ENCODE measurements at regions not wholly inside any gene's neighbourhood (a gene's known extent, or its start where the extent isn't known, plus 50 kb on each side); places are given as distances from the start of the nearest gene placed in this dataset.
"Not testable (repeated sequence)": the region's sequence is repeated elsewhere in the genome, so short reads cannot be mapped to it uniquely, and the experiment has no call there.

DNA sequence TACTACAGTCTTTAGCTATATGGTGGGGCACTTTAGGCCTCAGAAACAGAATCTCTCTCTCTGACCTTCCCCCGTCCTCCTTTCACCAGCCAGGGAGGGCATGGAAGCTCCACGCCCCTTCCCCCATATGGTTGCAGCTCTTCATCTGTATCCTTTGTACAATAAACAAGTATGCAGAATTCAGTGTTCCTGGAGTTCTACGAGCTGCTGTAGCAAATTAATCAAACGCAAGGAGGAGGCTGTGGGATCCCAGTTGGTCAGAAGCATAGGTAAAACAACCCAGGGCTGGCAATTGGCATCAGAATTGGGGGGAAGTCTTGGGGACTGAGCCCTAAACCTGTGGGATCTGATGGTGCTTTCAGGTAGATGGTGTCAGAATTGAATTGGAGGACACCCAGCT is 163.7 kb upstream of the NLRP1 start:
- no peak for DNase-seq

DNA sequence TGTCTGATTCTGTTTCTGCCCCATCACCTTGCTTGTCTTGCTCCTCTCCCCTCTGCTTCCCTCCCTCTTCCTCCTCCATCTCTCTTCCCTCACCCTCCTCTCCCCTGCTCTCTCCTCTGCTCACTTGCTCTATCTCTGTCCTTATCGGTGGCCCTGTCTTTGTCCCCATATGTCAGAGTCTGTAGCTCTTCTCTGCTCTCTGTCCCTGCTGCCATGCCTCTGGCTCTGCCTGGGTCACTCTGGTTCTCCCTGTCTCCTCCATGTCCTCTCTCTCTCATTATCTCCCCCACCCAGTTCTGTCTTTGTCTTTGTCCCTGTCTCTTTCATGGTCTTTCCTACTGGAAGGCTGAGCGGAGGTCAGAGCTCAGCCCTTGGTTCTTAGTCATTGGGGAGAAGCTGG is 169.1 kb upstream of the NLRP1 start:
- no peak for DNase-seq

DNA sequence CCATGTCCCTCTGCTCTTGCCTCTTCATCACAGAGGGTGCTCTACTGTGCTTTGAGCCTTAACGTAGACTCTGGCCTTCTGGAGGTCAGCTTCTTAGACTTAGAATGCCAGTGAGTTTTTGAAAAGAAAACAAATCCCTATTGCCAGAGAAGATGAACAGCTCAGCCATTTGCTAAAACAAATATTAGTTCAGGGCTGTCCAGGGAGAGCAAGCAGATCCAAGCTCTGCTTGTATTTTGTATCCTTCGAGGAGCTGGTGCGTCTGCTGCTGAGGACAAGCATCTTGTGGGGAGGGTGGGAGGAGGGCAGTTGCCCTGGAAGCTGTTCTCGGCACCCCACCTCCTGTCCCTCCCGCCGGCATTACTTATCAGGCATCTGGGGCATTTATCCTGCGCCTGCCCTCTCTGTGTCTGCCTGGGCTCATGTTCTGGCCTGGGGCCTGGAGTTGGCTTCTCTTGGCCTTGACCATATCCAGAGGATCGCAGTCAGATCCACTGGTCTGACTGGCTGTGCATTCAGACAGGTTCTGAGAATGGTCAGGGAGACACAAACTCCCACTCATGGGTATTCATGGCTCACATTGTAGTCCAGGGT is 173.1 kb upstream of the NLRP1 start:
- DNase-seq = no peak

DNA sequence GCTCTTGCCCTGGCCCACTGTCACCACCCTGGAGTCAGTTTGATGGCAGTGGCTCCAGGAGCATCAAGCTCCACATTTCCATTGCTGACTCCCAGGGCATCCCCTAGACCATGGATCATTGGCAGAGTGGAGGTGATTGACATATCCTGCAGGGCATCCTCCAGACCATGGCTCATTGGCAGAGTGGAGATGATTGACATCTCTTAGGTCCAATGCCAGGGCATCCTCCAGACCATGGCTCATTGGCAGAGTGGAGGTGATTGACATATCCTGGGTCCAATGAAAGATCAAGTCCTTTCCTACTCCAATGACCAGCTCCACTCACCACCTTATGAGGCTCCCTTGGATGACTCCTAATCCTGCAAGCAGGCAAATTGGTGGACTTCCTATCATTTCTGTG is 174.3 kb upstream of the NLRP1 start:
- DNase-seq = no peak

DNA sequence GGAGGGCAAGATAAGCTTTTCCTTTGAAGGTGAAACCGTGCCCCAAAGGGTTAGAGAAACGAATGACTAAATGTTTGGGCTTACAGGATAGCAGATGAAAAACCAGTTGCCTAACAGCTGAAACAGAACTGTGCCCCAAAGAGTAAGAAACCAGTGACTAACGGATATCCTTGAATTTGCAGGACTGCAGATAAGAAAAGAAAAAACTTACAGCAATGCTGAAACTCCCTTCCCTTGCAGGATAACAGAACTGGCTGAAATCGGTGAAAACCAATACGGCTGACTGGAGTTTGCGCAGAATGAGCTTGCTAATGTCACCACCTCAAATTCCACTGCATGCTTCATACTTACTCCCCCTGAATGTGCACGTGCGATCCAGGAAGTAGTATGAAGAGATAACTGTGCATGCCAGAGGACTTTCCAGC is 175.2 kb upstream of the NLRP1 start:
- DNase-seq = no peak

DNA sequence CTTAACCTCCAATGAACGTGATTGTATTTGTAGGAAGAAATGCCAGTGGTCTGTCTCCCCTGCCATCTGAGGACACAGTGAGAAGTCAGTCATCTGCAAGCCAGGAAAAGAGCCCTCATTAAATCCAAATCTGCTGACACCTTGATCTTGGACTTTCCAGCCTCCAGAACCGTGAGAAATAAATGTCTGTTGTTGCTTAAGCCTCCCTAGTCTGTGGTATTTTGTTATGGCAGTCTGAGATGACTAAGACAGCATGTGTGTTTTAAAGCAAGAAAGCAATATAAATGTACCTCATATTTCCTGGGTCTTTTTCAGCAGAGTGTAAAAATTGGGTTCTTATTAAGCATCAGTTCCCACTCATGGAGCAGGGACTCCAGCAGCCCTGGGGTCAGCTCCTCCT is 177.9 kb upstream of the NLRP1 start:
- DNase-seq = no peak

DNA sequence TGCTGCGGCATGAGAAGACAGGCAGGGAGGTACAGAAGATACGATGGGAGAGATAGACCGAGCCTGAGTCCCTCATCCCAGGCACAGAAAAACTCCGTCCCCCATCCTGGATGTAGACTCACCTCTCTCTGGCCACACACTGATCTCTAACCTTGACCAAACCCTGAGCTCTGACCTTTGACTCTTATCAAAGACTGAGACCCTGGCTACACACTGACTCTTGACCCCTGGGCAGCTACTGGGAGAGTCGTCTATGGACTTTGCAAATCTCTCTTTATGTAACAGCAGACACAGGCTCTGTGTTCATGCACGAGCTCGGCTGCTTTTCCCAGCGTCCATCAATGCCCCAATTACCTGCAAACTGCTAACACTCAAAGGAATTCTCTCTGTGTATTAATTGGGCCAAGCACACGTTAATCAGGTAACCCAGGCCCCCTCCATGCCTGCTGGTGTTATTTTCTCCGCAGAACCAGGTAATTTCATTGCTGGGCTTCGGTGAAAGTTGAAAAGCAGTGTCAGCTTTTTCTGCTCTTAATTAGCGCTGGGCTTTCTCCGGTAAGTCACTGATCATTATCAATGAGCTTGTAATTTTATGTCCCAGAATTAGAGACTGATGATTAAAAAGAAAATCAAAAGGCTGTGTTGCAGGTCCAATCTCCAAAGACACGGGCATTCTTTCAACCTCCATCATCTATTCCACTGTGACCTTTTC is 179.4 kb upstream of the NLRP1 start:
- no peak for DNase-seq

DNA sequence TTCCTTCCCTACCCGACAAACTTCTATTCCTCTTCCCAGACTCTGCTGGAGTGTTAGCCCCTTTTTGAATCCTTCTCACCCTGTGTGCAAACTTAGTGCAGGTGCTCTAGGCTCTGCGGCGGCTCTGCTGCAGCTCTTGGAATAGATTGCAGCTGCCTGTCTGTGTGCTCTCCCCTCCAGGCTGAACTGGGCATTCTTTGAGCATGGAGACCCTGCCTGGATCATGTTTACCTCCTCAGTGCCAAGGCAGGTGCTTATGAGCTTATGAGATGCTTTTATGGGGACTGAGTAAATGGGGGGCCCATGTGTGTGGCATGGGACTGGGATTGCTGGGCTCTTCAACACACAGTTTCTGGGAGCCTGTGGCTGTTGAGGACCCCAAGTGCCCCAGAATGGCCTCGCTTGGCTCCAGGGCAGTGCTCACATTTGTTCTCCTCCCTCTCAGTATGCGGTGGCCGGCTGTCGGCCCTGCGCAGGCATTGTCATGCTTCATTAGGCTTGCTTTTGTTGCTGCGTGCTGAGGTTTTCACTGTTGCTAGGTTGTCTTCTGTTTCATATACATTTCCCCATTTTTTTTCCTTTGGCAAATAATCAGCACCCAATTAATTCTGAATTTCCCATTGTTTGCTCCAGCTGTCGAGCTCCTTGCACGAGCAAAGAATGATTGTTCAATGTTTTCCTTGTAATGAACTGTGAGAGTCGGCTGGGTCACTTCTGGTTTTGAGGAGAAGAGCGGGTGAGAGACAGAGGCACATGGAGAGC is 185.5 kb upstream of the NLRP1 start:
- DNase-seq = peak; percentile 91

DNA sequence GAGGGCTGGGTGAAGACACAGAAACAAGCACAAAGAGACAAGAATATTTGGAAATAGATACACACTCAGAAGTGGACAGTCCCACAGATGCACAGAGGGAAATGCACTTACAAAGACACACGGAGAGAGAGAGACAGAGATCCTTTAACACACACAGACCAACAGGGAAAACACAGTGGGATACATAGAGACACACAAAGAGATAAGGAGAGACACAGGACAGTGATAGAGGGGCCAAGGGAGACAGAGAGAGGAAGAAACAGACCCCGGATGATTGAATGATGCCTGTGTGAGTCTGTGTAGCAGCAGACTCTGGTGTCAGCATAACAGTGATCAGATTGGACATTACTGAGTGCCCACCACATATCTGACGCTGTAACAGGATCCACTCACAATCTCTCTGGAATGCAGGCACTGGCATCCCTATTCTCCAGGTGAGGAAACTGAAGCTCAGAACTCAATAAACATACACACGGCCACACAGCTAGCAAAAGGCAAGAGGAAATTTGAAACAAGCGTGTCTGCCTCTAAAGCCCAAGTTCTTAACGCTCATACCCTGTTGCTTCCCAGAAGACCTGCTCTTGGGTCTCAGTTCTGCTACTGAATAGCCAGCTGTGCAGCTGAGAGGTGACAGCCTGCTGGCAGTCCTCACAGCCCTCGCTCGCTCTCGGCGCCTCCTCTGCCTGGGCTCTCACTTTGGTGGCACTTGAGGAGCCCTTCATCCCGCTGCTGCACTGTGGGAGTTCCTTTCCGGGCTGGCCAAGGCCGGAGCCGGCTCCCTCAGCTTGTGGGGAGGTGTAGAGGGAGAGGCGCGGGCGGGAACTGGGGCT is 186.3 kb upstream of the NLRP1 start:
- peak; percentile 78 for DNase-seq

DNA sequence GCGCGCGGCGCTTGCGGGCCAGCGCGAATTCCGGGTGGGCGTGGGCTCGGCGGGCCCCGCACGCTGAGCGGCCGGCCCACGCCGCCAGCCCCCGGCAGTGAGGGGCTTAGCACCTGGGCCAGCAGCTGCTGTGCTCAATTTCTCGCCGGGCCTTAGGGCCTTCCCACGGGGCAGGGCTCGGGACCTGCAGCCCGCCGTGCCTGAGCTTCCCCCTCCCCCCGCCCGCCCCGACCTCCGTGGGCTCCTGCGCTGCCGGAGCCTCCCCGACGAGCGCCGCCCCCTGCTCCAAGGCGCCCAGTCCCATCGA is 186.9 kb upstream of the NLRP1 start:
- peak; percentile 46 for DNase-seq

DNA sequence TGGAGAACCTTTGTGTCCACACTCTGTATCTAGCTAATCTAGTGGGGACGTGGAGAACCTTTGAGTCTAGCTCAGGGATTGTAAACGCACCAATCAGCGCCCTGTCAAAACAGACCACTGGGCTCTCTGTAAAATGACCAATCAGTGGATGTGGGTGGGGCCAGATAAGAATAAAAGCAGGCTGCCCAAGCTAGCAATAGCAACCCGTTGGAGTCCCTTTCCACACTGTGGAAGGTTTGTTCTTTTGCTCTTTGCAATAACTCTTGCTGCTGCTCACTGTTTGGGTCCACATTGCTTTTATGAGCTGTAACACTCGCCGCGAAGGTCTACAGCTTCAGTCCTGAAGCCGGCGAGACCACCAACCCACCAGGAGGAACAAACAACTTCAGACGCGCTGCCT is 187.7 kb upstream of the NLRP1 start:
- DNase-seq = not testable (repeated sequence)

DNA sequence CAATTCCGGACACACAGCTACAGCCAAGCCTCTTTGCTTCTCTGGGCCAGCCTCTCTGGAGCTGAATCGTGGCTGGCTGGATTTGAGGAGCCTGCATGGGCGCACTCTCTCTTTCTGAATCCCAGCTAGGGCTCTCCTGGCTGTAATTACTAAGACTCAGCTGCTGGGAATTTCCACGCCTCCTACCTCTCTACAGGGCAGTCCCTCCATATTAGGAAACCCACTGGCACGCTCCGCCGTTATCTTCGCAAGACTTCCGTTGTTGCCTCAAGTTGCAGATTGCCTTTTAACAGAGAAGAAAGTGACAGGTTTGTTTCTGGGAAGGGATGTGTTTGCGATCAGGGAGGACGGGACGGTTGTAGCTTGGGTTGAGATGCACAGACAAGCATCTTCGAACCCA is 188.4 kb upstream of the NLRP1 start:
- peak; percentile 32 for DNase-seq

DNA sequence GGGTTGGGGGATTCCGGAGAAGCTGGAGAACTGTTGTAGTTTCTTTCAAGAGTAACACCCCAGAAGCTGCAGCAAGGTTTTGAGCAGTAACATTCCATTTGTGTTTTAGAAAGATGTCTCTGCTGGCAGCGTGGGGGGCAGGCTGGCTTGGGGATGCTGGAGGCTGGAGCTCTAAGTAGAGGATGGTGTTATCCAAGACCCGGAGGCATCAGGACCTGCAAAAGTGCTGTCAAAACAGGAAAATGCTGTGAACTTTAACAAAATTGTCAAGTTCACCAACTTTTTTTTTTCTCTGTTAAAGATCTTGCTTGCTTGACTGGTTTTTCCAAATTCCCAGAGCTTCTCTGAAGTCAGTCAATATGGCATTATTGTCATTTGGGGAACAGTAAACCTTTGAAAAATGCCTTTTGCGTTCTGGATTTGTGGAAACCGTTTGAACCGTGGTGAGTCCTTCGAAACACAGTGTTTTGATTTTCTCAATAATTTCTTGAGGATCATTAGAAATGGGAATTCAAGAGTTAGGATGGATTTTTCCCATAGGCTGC is 189.6 kb upstream of the NLRP1 start:
- peak; percentile 28 for DNase-seq

DNA sequence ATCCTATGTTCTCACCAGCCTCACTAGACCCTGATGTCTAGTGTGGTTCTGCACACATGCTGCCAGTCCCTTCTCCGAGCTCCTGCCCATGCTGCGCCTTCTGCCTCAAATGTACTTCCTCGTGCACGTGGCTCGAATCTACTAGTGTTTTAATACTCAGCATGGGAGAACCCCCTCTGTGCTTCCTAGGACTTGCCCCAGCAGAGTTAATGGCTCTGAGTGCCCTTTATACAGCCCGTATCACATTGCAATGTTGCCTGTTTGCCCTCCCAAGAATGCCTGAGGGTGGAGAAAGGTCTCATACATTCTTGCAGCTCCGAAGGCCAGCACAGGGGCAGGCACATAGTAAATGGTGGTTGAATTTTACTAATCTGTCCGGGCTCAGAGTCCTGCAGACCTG is 190.8 kb upstream of the NLRP1 start:
- no peak for DNase-seq

DNA sequence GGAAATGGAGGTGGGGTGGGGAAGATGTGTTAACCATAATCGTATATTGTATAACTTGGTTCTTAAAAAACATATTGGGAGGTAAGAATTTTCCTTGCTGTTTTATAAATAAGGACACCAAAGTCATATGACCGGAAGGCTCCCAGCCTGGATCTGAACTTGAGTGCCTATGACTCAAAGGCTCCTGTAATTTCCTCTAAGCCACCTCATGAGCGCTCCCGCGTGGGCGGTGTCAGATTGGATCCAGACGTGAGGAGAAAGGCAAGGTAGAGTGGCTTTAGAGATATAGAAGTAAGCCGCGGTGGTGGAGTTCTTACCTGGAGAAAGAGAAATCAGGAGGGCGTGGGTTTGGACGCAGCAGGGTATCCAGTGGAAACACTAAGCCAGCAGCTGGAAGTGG is 196.2 kb upstream of the NLRP1 start:
- no peak for DNase-seq

DNA sequence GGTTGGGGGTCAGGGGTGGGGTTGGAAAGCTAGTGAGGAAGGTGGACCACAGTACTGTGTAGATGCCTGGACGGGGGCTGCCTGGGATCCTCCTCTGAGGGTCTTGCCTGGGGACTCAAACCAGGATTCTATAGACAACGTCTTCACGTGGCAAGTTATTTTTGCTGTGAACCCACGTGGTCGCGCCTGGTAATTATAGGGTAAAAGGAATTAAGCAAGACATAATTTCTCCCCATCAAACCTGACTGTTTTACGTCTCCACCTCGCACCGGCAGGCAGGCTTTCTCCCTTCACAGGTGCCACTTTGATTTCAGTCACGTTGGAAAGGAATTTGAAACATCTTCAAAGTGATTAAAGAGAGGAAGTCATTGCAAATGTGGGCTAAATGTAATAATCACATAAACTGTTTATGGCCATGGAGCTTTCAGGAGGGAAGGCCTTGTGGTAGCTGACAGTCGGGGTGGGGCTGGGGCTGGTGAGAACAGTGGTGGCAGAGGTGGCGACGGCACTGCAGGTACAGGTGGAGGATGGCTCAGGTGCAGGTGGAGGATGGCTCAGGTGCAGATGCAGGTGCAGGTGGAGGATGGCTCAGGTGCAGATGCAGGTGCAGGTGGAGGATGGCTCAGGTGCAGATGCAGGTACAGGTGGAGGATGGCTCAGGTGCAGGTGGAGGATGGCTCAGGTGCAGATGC is 197.1 kb upstream of the NLRP1 start:
- no peak for DNase-seq

DNA sequence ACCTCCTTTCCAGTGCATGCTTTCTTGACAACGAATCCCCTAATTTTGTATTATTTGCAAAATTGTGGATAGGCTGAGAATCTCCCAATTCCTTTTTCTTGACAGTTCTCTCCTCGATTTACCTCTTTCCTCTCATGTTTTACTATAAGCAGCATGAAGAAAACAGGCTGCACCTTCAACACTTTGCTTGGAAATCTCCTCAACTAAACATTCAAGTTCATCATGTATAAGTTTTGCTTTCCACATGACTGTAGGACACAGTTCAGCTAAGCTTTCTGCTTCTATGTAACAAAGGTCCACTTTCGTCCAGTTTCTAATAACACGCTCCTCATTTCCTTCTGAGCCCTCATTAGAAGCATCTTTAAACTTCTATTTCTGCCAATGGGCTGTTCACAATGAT is 199.0 kb upstream of the NLRP1 start:
- DNase-seq = no peak

DNA sequence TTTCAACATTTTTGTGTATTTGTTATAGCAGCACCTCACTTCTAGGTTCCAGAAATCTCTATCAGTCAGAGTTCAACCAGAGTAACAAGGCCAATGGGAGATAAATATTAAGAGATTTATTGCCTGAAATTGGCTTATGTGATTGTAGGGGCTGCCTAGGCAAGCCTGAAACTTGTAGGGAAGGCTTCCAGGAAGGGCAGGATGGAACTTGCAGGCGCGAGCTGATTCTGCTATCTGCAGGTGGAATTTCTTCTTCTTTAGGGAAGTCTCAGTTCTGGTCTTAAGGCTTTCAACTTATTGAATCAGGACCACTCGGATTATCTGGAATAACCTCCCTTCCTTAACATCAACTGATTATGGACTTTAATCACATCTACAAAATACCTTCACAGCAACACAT is 199.5 kb upstream of the NLRP1 start:
- DNase-seq = no peak

DNA sequence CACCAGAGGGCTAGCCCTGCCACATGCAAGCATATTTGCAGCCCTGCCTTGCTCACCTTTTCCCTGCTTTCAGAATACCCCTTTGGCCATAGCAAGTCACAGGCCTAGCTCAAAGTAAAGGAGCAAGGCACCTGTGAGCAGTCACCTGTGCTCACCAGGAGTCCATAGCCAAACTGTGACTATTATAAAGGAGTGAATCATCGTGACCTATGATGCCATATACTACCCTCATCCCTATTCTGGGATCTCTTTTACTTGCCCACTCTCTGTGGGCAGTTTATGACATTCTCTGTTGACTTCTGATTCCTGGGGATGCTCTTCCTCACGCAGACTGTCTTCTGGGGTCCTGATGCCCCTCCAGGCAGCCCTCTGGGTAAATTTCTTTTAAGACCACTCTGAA is 200.5 kb upstream of the NLRP1 start:
- DNase-seq = no peak

DNA sequence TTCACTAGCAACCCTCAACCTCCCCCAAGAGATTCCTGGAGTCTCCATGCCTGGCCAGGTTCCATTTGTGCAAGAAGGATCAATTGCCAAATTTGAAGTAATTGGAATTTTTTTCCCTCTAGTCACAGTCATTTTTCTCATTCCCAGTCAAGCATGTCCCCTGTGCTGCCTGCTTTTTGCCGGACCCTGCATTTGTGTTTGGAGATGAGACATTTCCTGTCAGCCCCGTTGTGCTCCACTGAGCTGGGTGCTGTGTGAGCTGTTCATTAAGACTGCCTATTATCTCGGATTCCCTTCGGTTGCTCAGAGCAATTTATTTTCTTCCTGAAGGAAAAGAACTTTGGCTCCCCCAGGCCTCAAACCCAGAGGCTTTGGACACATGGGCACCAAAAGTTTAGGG is 201.0 kb upstream of the NLRP1 start:
- DNase-seq = no peak

DNA sequence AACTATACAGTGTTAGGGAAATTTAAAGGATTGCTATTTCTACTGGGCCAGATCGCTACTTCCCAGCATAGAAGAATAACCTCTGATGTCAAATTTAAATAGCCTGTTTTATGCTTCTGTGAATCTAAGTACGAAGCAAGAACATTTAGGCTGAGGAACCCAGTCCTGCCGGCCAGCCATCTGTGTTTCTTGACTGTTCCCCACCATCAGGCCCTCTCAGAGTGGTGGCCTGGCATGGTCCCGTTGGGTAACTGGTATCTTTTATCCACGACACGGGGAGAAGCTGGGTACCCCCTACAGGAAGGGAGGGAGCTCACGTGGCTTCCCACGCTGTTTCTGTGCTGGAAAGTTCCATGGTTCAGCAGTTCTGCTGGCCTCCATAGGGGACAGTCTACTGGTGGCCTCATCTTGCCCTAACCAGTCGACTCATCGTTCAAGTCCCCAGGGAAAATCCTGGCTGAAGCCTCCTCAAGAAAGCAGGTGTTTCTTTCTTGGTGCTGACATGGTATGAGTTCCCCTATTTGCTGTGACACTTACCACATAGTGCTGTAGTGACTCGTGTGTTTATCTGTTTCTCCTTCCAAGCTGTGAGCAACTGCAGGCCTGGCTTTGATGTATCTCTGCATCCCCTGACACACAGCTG is 201.7 kb upstream of the NLRP1 start:
- DNase-seq = peak; percentile 60

DNA sequence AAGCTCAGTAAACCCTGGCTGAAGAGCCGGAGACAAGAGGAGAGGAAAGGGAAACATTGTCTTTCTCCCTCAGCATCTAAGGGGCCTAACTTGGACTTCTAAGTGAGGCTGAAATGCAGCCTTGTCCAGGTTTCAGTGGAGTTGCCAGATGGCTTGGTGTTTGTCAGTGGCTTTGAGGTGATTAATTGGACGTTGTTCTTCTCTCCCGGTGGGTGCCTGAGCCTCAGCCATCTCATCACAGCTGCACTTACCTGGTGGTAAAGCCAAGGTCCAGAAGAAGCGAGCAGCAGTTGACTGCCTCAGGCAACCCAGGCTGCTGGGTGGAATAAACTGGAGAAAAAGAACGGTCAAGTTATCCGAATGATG is 202.2 kb upstream of the NLRP1 start:
- no peak for DNase-seq
